BLaER1 treated with 17β-estradiol and CSF1 and Interleukin-3, amounts not matched to agents 10 nM and 100 nM (cell line): ENCODE measurements at regions not wholly inside any gene's neighbourhood (a gene's known extent, or its start where the extent isn't known, plus 50 kb on each side); places are given as distances from the start of the nearest gene placed in this dataset.
A peak's percentile ranks its signal among the peaks of the same experiment; 100 is the strongest.
"Not testable (repeated sequence)": the region's sequence is repeated elsewhere in the genome, so short reads cannot be mapped to it uniquely, and the experiment has no call there.

Source experiments
- H3K27ac ChIP-seq, 11 experiments: shearing (Covaris generic); formaldehyde crosslinking; 2 replicates each; pipeline ENCODE4 v1.8.1; 2022
- H3K27me3 ChIP-seq, 11 experiments: shearing (Covaris generic); formaldehyde crosslinking; 2 replicates each; pipeline ENCODE4 v1.8.1; 2022
- H3K36me3 ChIP-seq, 11 experiments: shearing (Covaris generic); formaldehyde crosslinking; 2 replicates each; pipeline ENCODE4 v1.8.1; 2022
- H3K4me1 ChIP-seq, 10 experiments: shearing (Covaris generic); formaldehyde crosslinking; 2 replicates each; pipeline ENCODE4 v1.8.1; 2022
- H3K4me2 ChIP-seq, 11 experiments: shearing (Covaris generic); formaldehyde crosslinking; 2 replicates each; pipeline ENCODE4 v1.8.1; 2022
- H3K4me3 ChIP-seq, 10 experiments: shearing (Covaris generic); formaldehyde crosslinking; 2 replicates each; pipeline ENCODE4 v1.8.1; 2022
- H3K9ac ChIP-seq, 11 experiments: shearing (Covaris generic); formaldehyde crosslinking; 2 replicates each; pipeline ENCODE4 v1.8.1; 2022
- H3K9me3 ChIP-seq, 11 experiments: shearing (Covaris generic); formaldehyde crosslinking; replicated peaks in 1 of 11; 2 replicates each; pipeline ENCODE4 v1.8.1; 2022
- H4K20me1 ChIP-seq, 11 experiments: shearing (Covaris generic); formaldehyde crosslinking; 2 replicates each; pipeline ENCODE4 v1.8.1; 2022
- Cebpa-rat ChIP-seq, 11 experiments: shearing (Covaris generic); IDR thresholded peaks; 2 replicates each; pipeline ENCODE4 v1.8.1; 2022

DNA sequence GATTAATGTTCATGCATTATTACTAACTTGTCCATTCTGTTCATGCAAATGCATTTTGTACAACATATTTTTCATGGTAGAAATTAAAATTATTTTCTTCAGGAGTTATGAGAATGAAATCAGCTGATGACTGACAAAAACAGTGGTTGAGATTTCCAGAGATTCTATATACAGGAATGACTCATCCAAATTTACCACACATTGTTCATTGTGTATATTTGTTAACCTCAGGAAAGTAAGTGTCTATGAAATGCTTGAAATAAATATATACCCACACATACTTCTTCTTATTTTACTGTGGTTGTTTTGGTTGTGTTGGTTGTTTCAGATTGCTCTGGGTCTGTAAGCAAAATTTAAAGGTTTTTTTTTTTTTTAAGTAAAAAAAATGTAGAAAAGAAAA is 108.1 kb upstream of the SP8 start:
- no peaks in the 10 kb centered on the region for H4K20me1 ChIP-seq
- H3K9me3 ChIP-seq: no peaks in the 10 kb centered on the region
- H3K4me1 ChIP-seq: peaks cover 0 to 11% (median 0%) of the 10 kb centered on the region in 10 experiments; a peak in 3 of 20 replicates
- H3K4me2 ChIP-seq: peak overlapping the region in 1 of 11 experiments; percentile 25; a peak in 2 of 22 replicates
- H3K4me3 ChIP-seq: no peak overlapping the region
- no peak overlapping the region for H3K9ac ChIP-seq
- H3K27me3 ChIP-seq: no peaks in the 10 kb centered on the region
- TF ChIP-seq Cebpa-rat (IDR thresholded peaks at IDR 0.05): no peak
- H3K27ac ChIP-seq: peak overlapping the region in 1 of 11 experiments; percentile 24; a peak in 1 of 22 replicates
- H3K36me3 ChIP-seq: no peaks in the 10 kb centered on the region

DNA sequence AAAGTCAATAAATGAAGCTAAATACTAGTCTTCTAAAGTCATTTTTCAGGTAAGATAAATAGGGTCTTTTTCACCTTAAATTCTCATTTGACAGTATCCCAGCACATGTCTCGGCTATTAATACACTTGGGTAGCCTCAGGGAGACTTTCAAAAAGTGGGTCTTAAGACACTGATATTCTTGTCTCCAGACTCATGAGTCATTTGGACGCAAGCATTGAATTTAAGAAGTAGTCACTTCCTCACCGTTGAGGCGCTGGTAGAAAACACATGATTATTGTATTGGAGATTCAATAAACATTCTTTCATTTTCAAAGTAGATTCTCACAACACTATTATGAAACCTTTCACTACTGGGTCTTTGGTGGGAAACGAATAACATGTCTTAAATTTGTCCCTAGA is 108.9 kb upstream of the SP8 start:
- peak overlapping the region in 1 of 11 experiments; percentile 24; a peak in 1 of 22 replicates for H3K27ac ChIP-seq
- H3K9me3 ChIP-seq: no peaks in the 10 kb centered on the region
- H3K4me2 ChIP-seq: peak overlapping the region in 2 of 11 experiments; percentile 1 to 25; a peak in 2 of 22 replicates
- no peaks in the 10 kb centered on the region for H3K36me3 ChIP-seq
- no peak overlapping the region for H3K9ac ChIP-seq
- no peak overlapping the region for H3K4me3 ChIP-seq
- H3K4me1 ChIP-seq: peaks cover 0 to 11% (median 0%) of the 10 kb centered on the region in 10 experiments; a peak in 3 of 20 replicates
- H4K20me1 ChIP-seq: no peaks in the 10 kb centered on the region
- TF ChIP-seq Cebpa-rat (IDR thresholded peaks at IDR 0.05): no peak
- H3K27me3 ChIP-seq: no peaks in the 10 kb centered on the region

DNA sequence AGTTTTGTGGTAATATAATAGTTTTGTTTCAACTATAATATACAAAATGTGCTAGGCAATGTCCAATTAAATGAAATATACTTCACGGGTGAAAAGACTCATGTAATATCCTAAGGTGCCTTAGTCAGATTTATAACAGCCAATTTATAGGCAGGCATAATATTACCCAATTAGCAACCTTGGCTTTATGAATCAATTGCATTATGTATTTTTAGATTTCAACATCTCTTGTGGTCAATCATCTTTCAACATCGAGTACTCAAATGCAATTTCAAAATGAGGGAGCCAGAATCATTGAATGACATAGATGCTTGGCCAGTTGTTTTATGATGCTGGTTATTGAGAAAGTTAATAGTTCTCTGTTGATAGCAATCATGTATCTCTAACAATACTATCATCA is 110.3 kb upstream of the SP8 start:
- H3K4me3 ChIP-seq: no peak overlapping the region
- H3K4me1 ChIP-seq: peaks cover 0 to 11% (median 0%) of the 10 kb centered on the region in 10 experiments; a peak in 3 of 20 replicates
- H3K4me2 ChIP-seq: no peak overlapping the region
- H3K27ac ChIP-seq: no peak overlapping the region
- H3K9ac ChIP-seq: no peak overlapping the region
- H3K36me3 ChIP-seq: no peaks in the 10 kb centered on the region
- H4K20me1 ChIP-seq: no peaks in the 10 kb centered on the region
- H3K27me3 ChIP-seq: no peaks in the 10 kb centered on the region
- no peak for TF ChIP-seq Cebpa-rat (IDR thresholded peaks at IDR 0.05)
- peaks cover 0 to 6% (median 2%) of the 10 kb centered on the region in 11 experiments; a peak in 3 of 22 replicates for H3K9me3 ChIP-seq

DNA sequence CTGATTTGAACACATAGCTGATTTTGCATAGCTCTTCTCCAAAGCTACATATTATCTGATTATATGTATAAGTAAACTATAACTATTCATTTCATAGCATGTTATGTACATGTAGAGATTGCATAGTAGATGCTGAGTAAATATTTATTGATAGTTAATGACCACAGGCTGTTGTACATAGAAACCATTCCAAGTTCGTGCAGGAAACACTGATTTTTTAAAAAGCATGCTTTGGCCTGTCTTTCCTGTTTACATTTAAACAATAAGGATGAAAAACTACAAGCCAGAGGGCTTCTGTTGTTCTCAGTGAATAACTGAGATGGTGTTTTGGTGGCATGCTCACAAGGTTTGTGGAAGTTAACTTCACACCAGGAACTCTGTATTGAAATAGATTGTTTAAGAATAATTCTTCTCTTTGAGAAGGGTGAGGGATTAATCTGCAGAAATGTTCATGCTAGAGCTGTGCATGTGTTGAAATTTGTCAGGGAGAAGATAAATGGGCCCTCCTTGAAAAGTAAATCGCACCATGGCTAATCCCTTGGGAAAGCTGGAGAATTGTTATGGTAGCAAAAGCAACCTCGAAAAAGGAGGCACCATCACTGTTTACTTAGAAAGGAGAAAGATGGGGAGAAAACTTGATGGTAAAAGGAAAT is 120.2 kb upstream of the SP8 start:
- Histone ChIP-seq H3K4me3 (no peak overlapping the region), H3K27ac (no peak overlapping the region), H3K9me3 (peaks cover 0 to 8% (median 4%) of the 10 kb centered on the region in 11 experiments; a peak in 4 of 22 replicates), H3K27me3 (no peaks in the 10 kb centered on the region), H3K9ac (no peak overlapping the region), H3K4me2 (no peak overlapping the region), H3K36me3 (no peaks in the 10 kb centered on the region), H3K4me1 (no peaks in the 10 kb centered on the region), H4K20me1 (no peaks in the 10 kb centered on the region)
- no peak for TF ChIP-seq Cebpa-rat (IDR thresholded peaks at IDR 0.05)

DNA sequence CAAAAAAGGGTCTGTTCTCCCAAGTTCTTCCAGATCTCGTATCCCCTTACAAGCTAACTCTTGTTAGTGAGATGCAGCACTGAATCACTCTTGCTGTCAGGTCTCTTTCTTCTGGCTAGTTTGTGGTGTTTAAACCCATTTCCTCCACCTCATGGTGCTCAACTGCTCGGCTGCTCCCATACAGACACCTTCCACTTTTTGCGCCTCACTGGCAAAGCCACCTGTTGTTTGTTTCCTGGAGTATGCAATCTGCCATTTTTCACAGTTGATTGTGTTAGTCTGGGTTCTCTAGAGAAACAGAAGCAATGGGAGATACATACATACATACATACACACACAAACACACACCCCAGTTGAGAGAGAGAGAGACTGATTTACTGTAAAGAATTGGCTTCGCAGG is 124.4 kb upstream of the SP8 start:
- Histone ChIP-seq H3K9ac (no peak overlapping the region), H3K27ac (no peak overlapping the region)

GRCh38 chr7:20913853-20914252 is 127.2 kb upstream of the SP8 start:
- no peak overlapping the region for H3K4me3 ChIP-seq
- no peaks in the 10 kb centered on the region for H3K36me3 ChIP-seq
- no peaks in the 10 kb centered on the region for H3K27me3 ChIP-seq
- TF ChIP-seq Cebpa-rat (IDR thresholded peaks at IDR 0.05): no peak
- H3K4me2 ChIP-seq: no peak overlapping the region
- H3K4me1 ChIP-seq: no peaks in the 10 kb centered on the region
- H4K20me1 ChIP-seq: no peaks in the 10 kb centered on the region
- no peak overlapping the region for H3K27ac ChIP-seq
- no peaks in the 10 kb centered on the region for H3K9me3 ChIP-seq
- H3K9ac ChIP-seq: no peak overlapping the region

More for the DNA sequence above, 124.4 kb upstream of the SP8 start:
- H3K36me3 ChIP-seq: no peaks in the 10 kb centered on the region
- no peak for TF ChIP-seq Cebpa-rat (IDR thresholded peaks at IDR 0.05)
- H3K27me3 ChIP-seq: no peaks in the 10 kb centered on the region
- H3K4me1 ChIP-seq: no peaks in the 10 kb centered on the region
- no peaks in the 10 kb centered on the region for H4K20me1 ChIP-seq
- no peak overlapping the region for H3K4me2 ChIP-seq
- no peaks in the 10 kb centered on the region for H3K9me3 ChIP-seq
- no peak overlapping the region for H3K4me3 ChIP-seq

- TF ChIP-seq Cebpa-rat (IDR thresholded peaks at IDR 0.05): no peak
- Histone ChIP-seq H3K4me3 (no peak overlapping the region), H3K9me3 (no peaks in the 10 kb centered on the region), H3K27ac (no peak overlapping the region), H4K20me1 (no peaks in the 10 kb centered on the region), H3K4me2 (no peak overlapping the region), H3K36me3 (no peaks in the 10 kb centered on the region), H3K27me3 (no peaks in the 10 kb centered on the region), H3K9ac (no peak overlapping the region), H3K4me1 (no peaks in the 10 kb centered on the region)
Observed at GRCh38 chr7:20916311-20916710, 129.6 kb upstream of the SP8 start.

DNA sequence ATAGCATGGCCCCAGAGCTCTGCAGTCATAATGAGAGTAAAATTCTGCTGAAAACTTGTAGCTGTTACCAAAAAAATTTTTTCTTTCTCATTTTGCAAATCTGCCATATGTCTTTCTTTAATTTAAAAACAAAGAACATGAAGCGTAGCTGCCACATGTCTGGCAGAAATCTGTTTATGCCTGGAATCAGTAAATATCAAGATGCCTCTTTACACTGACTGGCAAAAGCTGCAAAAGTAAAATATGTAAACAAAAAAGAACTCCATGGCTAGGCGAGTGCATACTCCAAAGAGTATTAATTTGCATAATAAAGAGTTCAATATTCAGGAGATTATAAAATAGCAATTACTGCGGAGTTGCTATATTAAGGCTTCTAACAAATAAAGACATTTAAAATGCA is 130.9 kb upstream of the SP8 start:
- no peak for TF ChIP-seq Cebpa-rat (IDR thresholded peaks at IDR 0.05)
- H3K27ac ChIP-seq: no peak overlapping the region
- no peak overlapping the region for H3K9ac ChIP-seq

GRCh38 chr7:20918156-20918555 is 131.5 kb upstream of the SP8 start:
- Histone ChIP-seq H3K27me3 (no peaks in the 10 kb centered on the region), H3K27ac (no peak overlapping the region), H3K4me3 (no peak overlapping the region), H3K4me1 (no peaks in the 10 kb centered on the region), H3K4me2 (no peak overlapping the region), H3K9me3 (no peaks in the 10 kb centered on the region), H4K20me1 (no peaks in the 10 kb centered on the region), H3K9ac (no peak overlapping the region), H3K36me3 (no peaks in the 10 kb centered on the region)
- no peak for TF ChIP-seq Cebpa-rat (IDR thresholded peaks at IDR 0.05)

More for the DNA sequence above, 130.9 kb upstream of the SP8 start:
- H3K4me2 ChIP-seq: no peak overlapping the region
- no peaks in the 10 kb centered on the region for H4K20me1 ChIP-seq
- H3K27me3 ChIP-seq: no peaks in the 10 kb centered on the region
- no peak overlapping the region for H3K4me3 ChIP-seq
- H3K4me1 ChIP-seq: no peaks in the 10 kb centered on the region
- no peaks in the 10 kb centered on the region for H3K9me3 ChIP-seq
- no peaks in the 10 kb centered on the region for H3K36me3 ChIP-seq

- not testable (repeated sequence) for H3K27ac ChIP-seq, H3K4me3 ChIP-seq
Observed at GRCh38 chr7:20927178-20927577, 140.5 kb upstream of the SP8 start.

More at GRCh38 chr7:20927178-20927577, 140.5 kb upstream of the SP8 start:
- H4K20me1 ChIP-seq, H3K9ac ChIP-seq, H3K4me2 ChIP-seq, H3K4me1 ChIP-seq, H3K27me3 ChIP-seq, H3K36me3 ChIP-seq, H3K9me3 ChIP-seq: not testable (repeated sequence)
